ENCODE measurements at regions not wholly inside any gene's neighbourhood (a gene's known extent, or its start where the extent isn't known, plus 50 kb on each side); places are given as distances from the start of the nearest gene placed in this dataset.

GRCh38 chr1:234836776-234837357 lies 226.9 kb upstream of the IRF2BP2 start:
- H3K27me3 Mint-ChIP-seq (ENCODE audit: low read depth, poor library complexity), result peaks cover 3% of the 10 kb centered on the region
- peaks cover 20% of the 10 kb centered on the region for H3K4me1 Mint-ChIP-seq
- H3K27ac Mint-ChIP-seq, result no peak overlapping the region
- TF ChIP-seq, protein P1, sequence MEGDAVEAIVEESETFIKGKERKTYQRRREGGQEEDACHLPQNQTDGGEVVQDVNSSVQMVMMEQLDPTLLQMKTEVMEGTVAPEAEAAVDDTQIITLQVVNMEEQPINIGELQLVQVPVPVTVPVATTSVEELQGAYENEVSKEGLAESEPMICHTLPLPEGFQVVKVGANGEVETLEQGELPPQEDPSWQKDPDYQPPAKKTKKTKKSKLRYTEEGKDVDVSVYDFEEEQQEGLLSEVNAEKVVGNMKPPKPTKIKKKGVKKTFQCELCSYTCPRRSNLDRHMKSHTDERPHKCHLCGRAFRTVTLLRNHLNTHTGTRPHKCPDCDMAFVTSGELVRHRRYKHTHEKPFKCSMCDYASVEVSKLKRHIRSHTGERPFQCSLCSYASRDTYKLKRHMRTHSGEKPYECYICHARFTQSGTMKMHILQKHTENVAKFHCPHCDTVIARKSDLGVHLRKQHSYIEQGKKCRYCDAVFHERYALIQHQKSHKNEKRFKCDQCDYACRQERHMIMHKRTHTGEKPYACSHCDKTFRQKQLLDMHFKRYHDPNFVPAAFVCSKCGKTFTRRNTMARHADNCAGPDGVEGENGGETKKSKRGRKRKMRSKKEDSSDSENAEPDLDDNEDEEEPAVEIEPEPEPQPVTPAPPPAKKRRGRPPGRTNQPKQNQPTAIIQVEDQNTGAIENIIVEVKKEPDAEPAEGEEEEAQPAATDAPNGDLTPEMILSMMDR (IDR thresholded peaks at IDR 0.05), result no peak
- H3K9me3 Mint-ChIP-seq, result peaks cover 37% of the 10 kb centered on the region
- H3K4me3 Mint-ChIP-seq, result no peak overlapping the region
- no peak for DNase-seq
- H3K36me3 Mint-ChIP-seq (ENCODE audit: low read depth), result no peaks in the 10 kb centered on the region

DNA sequence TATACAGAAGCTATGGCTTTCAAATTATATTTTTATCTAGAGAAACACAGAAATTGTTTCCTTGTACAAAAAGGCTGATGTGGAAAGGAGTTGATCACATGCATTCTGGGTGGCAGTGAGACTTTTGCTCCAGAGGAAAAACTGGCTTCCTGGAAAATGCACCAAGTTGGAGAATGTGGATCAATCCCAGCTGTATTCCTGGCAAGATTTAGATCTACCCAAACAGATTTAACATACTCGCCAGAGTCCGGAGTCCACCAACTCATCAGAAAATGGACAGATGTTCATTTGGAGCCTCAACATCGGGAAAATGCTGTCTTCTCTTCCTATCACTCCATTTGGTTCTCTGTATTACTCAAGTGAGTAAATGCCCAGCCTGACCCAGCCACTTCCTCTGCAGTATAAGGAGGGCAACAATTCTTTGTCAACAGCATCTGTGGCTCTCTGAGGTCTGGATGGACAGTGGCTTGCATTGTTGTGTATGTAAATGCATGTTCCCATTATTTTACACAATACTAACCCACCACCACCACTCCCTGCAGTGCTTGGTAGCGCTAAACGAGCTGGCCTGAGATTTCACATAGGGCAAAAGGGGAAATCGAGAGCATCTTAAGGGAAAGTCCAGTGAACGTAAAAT lies 226.2 kb upstream of the IRF2BP2 start:
- no peak overlapping the region for H3K4me3 Mint-ChIP-seq
- no peak overlapping the region for H3K27ac Mint-ChIP-seq
- no peaks in the 10 kb centered on the region for H3K36me3 Mint-ChIP-seq (ENCODE audit: low read depth)
- H3K4me1 Mint-ChIP-seq, result peaks cover 20% of the 10 kb centered on the region
- H3K9me3 Mint-ChIP-seq, result peaks cover 37% of the 10 kb centered on the region
- TF ChIP-seq, protein P1 (IDR thresholded peaks at IDR 0.05), result no peak
- peaks cover 3% of the 10 kb centered on the region for H3K27me3 Mint-ChIP-seq (ENCODE audit: low read depth, poor library complexity)
- DNase-seq, result no peak

- Mint-ChIP-seq H3K4me1 (peaks cover 29% of the 10 kb centered on the region), H3K9me3 (peaks cover 34% of the 10 kb centered on the region), H3K27me3 (ENCODE audit: low read depth, poor library complexity) (peaks cover 7% of the 10 kb centered on the region), H3K4me3 (no peak overlapping the region), H3K27ac (no peak overlapping the region), H3K36me3 (ENCODE audit: low read depth) (no peaks in the 10 kb centered on the region)
- TF ChIP-seq, protein P1 (IDR thresholded peaks at IDR 0.05), result no peak
- DNase-seq, result no peak
These were observed 225.3 kb upstream of the IRF2BP2 start for GRCh38 chr1:234835239-234835638.

DNA sequence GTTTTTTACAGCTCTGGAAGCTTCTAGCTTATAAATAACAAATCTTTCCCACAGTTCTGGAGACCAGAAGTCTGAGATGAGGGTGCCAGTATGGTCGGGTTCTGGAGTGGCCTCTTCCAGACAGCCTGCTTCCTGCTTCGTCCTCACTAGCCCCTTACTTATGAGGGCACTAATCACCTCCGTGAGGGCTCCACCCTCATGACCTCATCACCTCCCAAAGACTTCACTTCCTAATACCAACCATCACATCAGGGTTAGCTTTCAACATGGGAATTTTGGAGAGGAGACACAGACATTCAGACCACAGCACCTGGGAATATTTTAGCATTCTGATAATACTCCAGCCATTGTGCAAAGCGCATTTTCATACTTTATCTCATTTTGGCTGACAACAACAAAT lies 223.7 kb upstream of the IRF2BP2 start:
- H3K4me1 Mint-ChIP-seq, result peaks cover 30% of the 10 kb centered on the region
- H3K27ac Mint-ChIP-seq, result no peak overlapping the region
- DNase-seq, result no peak
- H3K4me3 Mint-ChIP-seq, result no peak overlapping the region
- H3K9me3 Mint-ChIP-seq, result peaks cover 24% of the 10 kb centered on the region
- H3K27me3 Mint-ChIP-seq (ENCODE audit: low read depth, poor library complexity), result peaks cover 14% of the 10 kb centered on the region
- no peaks in the 10 kb centered on the region for H3K36me3 Mint-ChIP-seq (ENCODE audit: low read depth)
- TF ChIP-seq, protein P1 (IDR thresholded peaks at IDR 0.05), result no peak

DNA sequence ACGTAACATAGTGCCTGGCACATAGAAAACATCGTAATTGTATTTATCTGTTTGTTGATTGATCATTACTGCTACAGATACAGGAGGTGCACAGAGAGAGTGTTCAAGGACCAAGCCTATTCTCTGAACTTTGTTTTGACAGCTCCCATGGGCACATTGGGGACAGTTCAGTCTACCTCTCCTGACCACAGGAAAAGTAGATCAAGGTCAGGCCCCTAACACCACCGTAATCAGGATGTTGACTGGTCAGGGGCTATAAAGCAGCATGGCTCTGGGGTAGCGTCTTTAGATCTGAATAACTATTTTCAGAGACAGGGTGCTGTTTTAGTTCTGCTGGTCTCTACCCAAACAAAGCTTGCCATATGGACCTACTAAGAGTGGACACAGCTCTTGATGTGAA lies 223.1 kb upstream of the IRF2BP2 start:
- Mint-ChIP-seq H3K27me3 (ENCODE audit: low read depth, poor library complexity) (peaks cover 14% of the 10 kb centered on the region), H3K27ac (no peak overlapping the region), H3K9me3 (peaks cover 20% of the 10 kb centered on the region), H3K36me3 (ENCODE audit: low read depth) (no peaks in the 10 kb centered on the region), H3K4me1 (peaks cover 30% of the 10 kb centered on the region), H3K4me3 (no peak overlapping the region)
- DNase-seq, result no peak
- TF ChIP-seq, protein P1 (IDR thresholded peaks at IDR 0.05), result no peak

- Mint-ChIP-seq H3K9me3 (peaks cover 8% of the 10 kb centered on the region), H3K36me3 (ENCODE audit: low read depth) (no peaks in the 10 kb centered on the region), H3K4me1 (peaks cover 47% of the 10 kb centered on the region), H3K27me3 (ENCODE audit: low read depth, poor library complexity) (peaks cover 16% of the 10 kb centered on the region), H3K4me3 (no peak overlapping the region), H3K27ac (no peak overlapping the region)
- TF ChIP-seq, protein P1 (IDR thresholded peaks at IDR 0.05), result no peak
- DNase-seq, result no peak
These were observed 217.7 kb upstream of the IRF2BP2 start for GRCh38 chr1:234827656-234828055.

All from nephron progenitor cell (in vitro differentiated cells).